ENCODE measurements at regions not wholly inside any gene's neighbourhood (a gene's known extent, or its start where the extent isn't known, plus 50 kb on each side); places are given as distances from the start of the nearest gene placed in this dataset.
A peak's percentile ranks its signal among the peaks of the same experiment; 100 is the strongest.

DNA sequence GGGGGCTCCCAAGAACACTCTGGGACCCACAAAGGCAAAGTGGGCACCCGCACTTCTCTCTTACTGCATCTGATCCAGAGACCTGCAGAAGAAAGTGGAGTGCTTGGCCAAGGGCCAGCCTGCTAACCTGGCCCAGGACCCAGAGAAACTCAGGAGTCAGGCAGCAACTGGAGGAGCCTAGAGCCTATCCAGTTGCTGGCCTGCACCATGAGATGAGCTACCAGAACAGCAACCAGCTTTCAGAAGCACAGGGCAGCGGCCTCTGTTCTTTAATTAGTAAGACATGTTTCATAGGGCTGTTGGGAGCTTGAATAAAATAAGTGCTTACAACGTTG is 298.3 kb downstream of the GADD45G start:
- Mint-ChIP-seq H3K4me3 (no peak overlapping the region), H3K4me1 (ENCODE audit: low read depth) (peaks cover 21% of the 10 kb centered on the region), H3K36me3 (ENCODE audit: low read depth) (no peaks in the 10 kb centered on the region), H3K27ac (no peak overlapping the region), H3K27me3 (peaks cover 21% of the 10 kb centered on the region), H3K9me3 (no peaks in the 10 kb centered on the region)
- intact Hi-C loops (cut with micrococcal nuclease) = no loop called here

DNA sequence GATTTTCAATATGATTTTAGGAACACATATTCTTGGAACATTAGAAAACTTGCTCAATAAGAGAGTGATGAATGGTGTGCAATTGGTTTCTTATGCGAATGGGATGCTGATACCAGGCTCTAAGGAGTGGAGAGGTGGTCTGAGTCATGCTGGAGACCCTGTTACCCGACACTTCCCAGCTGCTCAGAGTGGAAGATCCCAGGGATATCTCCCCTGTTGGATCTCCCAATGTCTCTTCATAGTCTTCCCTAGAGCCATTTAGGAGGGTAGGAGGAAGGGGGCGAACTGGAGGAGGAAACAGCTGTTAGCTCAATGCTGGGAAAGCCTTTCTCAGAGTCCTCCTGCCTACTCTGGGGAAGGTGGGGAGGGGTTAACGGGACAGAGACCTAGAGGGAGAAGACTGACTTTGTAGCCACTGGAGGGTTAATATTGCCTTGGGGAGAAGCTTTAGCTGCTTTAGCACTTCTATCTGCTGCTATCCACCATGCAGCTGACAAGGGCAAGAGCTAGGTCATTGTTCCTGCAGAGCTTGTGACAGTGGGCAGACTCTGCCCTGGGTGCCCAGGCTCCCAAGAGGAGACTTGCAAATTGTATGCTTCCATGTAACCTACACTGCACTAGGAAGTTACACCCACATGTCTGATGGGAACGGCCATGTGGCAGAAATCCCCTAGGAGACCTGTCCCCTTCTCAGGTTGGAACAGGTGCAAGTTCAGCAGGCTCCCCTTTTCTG is 301.0 kb downstream of the GADD45G start:
- no peak overlapping the region for H3K27ac Mint-ChIP-seq
- intact Hi-C loops (cut with micrococcal nuclease) = no loop called here
- H3K27me3 Mint-ChIP-seq = peaks cover 27% of the 10 kb centered on the region
- H3K9me3 Mint-ChIP-seq = no peaks in the 10 kb centered on the region
- peaks cover 6% of the 10 kb centered on the region for H3K4me1 Mint-ChIP-seq (ENCODE audit: low read depth)
- no peaks in the 10 kb centered on the region for H3K36me3 Mint-ChIP-seq (ENCODE audit: low read depth)
- H3K4me3 Mint-ChIP-seq = no peak overlapping the region

DNA sequence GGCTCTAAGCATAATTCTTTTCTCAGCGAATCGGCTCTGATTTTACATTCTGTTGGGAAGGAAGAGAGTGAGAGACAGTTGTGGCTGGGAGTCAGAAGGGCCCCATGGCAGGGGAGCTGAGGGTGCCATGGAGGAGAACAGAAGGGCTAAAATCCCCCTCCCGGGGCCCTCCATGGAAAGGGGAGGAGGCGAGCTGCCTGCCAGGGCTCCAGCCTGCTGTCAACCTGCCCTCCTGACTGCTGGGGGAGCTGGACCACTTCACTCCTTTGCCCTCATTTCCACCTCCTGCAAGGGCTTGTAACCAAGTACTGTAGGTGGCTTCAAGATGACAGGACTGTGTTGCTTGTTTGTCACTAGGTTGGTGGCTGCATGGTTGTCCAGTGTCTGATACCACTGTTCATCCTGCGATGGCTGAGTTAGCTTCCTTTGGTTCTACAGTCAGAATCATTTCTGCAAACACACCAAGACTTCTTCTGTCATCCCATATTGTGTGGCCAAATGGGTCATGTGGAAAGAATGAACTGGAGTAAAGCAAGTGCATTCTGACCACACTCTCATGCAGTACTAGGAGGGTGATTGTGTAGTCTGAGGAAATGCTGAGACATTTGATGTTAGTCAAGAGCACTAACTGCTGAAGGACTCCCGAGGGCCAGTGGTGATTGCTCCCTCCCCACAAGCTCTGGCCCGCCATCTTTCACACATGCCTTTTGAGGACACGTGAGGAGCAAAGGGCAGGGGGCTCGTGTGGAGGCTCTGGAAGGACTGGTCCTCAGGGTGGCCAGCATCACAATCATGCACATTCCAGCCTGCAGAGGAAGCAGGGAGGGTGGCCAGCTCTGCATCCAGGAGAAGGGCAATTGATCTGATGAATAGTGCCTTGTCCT is 307.2 kb downstream of the GADD45G start:
- Mint-ChIP-seq H3K27me3 (peaks cover 19% of the 10 kb centered on the region), H3K4me3 (no peak overlapping the region), H3K4me1 (ENCODE audit: low read depth) (no peaks in the 10 kb centered on the region), H3K27ac (no peak overlapping the region), H3K9me3 (no peaks in the 10 kb centered on the region), H3K36me3 (ENCODE audit: low read depth) (no peaks in the 10 kb centered on the region)
- intact Hi-C loops (cut with micrococcal nuclease) = no loop called here

DNA sequence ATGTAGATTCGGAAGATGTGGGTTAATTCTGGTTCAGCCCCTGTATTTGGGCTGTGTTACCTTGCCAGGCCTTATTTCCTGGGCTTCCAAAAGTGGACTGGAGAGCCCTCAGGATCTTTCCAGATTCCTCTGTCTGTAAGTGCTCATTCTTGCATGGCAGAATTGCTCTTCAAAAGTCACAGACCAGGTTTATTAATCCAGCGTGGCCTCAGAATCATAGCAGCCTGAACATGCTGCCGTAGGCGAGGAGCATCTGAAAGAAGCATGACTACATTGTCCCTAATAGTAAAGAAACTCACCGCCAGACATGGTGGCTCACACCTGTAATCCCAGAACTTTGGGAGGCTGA is 307.8 kb downstream of the GADD45G start:
- H3K27ac Mint-ChIP-seq = no peak overlapping the region
- no peaks in the 10 kb centered on the region for H3K36me3 Mint-ChIP-seq (ENCODE audit: low read depth)
- H3K9me3 Mint-ChIP-seq = no peaks in the 10 kb centered on the region
- intact Hi-C loops (cut with micrococcal nuclease) = no loop called here
- peaks cover 19% of the 10 kb centered on the region for H3K27me3 Mint-ChIP-seq
- H3K4me3 Mint-ChIP-seq = no peak overlapping the region
- H3K4me1 Mint-ChIP-seq (ENCODE audit: low read depth) = no peaks in the 10 kb centered on the region

DNA sequence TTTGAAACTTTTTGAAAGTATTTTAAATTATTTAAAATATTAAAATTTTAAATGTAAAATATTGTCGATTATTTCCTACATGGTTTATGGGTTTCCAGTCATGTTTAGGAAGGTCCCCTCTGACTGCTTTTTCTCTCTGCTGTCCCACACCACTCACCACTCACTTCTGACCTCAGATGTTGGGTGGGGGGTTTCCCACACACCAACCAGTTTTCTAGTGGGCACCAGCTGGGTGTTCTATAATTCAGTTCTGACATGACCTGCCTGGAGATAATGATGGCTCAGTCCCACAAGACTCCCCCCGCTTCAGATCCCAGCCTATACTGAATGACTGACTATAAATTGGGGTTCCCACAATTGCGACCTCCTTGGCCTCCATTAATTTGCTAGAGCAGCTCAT is 310.4 kb downstream of the GADD45G start:
- H3K27me3 Mint-ChIP-seq = peaks cover 30% of the 10 kb centered on the region
- no peaks in the 10 kb centered on the region for H3K36me3 Mint-ChIP-seq (ENCODE audit: low read depth)
- H3K27ac Mint-ChIP-seq = no peak overlapping the region
- H3K9me3 Mint-ChIP-seq = no peaks in the 10 kb centered on the region
- no peak overlapping the region for H3K4me3 Mint-ChIP-seq
- intact Hi-C loops (cut with micrococcal nuclease) = loop anchor here (5.0 kb wide), 1 partner anchor 187 kb away; no protein-coding TSS in a partner anchor
- H3K4me1 Mint-ChIP-seq (ENCODE audit: low read depth) = peaks cover 7% of the 10 kb centered on the region

DNA sequence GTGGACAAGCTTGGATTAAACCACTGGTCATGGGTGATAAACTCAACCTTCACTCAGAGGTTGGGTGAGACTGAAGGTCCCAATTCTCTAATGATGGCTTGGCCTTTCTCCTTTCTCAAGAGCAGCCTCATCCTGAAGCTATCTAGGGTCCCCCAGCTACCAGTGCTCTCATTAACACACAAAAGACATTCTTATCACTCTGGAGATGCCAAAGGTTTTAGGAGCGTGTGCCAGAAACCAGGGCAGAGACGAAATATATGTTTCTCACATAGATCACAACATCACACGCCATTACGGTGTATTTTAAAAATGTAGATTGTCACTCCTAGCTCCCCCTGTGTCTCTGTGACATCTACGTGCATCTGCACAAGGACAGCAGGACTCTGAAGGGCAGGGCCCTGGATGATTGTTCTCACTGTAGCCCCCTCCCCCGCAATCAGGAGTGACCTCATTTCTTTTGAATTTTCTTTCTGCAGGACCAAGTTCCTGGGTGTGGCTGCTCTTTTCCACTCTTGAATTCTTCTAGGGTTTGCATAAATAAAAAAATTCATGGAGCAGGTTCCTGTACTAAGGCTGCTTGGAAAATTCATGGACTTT is 311.3 kb downstream of the GADD45G start:
- Mint-ChIP-seq H3K27me3 (peaks cover 29% of the 10 kb centered on the region), H3K36me3 (ENCODE audit: low read depth) (no peaks in the 10 kb centered on the region), H3K9me3 (no peaks in the 10 kb centered on the region), H3K4me1 (ENCODE audit: low read depth) (peaks cover 7% of the 10 kb centered on the region), H3K4me3 (no peak overlapping the region), H3K27ac (no peak overlapping the region)
- intact Hi-C loops (cut with micrococcal nuclease) = loop anchor here (5.0 kb wide), 1 partner anchor 186 kb away; no protein-coding TSS in a partner anchor

DNA sequence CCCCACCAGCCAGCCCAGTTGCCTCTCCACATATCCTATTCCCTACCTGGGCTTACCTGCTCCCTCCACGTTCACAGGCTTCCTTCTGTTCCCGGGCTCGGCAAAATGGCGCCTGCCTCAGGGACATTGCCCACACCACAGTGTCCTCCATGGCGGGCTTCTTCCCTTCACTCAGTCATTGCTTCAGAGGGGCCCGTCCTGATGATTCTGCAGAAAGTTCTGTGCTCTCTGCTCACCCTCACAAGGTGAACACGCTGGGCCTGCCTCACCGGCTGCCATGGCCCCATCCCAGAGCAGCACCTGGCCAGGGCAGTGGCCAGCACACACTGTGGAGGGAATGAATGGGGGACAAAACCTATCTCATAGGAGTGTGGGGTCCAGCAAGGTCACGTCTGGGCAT is 313.0 kb downstream of the GADD45G start:
- Mint-ChIP-seq H3K4me3 (no peak overlapping the region), H3K9me3 (no peaks in the 10 kb centered on the region), H3K27me3 (peaks cover 16% of the 10 kb centered on the region), H3K36me3 (ENCODE audit: low read depth) (no peaks in the 10 kb centered on the region), H3K27ac (no peak overlapping the region), H3K4me1 (ENCODE audit: low read depth) (peaks cover 7% of the 10 kb centered on the region)
- intact Hi-C loops (cut with micrococcal nuclease) = loop anchor here (5.0 kb wide), 1 partner anchor 184 kb away; no protein-coding TSS in a partner anchor

DNA sequence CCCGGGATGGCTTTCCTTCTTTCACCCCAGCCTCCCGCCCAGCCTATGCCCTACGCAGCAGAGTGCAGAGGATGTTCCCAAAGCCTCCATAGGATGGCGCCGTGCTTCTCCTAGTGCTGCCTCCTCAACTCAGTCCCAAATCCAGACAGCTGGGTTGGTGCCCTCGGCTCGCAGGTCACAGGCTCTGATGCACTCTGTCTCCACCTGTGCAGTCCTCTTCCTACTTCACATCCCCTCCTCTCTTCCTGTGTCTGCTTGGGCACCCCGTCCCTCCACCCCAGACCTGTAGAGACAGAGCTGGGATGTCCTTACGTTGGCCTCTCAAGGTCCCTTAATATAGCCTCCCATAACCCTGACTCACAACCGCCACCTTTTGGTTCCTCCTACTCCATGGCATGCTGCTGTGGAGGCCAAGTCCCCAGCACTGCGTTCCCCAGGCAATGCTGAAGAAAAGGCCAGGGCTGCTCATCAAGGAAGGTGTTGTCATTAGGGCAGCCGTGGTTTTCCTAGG is 314.4 kb downstream of the GADD45G start:
- Mint-ChIP-seq H3K27me3 (peaks cover 20% of the 10 kb centered on the region), H3K9me3 (no peaks in the 10 kb centered on the region), H3K4me1 (ENCODE audit: low read depth) (peaks cover 11% of the 10 kb centered on the region), H3K27ac (no peak overlapping the region), H3K4me3 (no peak overlapping the region), H3K36me3 (ENCODE audit: low read depth) (no peaks in the 10 kb centered on the region)
- intact Hi-C loops (cut with micrococcal nuclease) = loop anchor here (1.0 to 5.0 kb wide), 2 partner anchors 183 to 316 kb away; no protein-coding TSS in a partner anchor

DNA sequence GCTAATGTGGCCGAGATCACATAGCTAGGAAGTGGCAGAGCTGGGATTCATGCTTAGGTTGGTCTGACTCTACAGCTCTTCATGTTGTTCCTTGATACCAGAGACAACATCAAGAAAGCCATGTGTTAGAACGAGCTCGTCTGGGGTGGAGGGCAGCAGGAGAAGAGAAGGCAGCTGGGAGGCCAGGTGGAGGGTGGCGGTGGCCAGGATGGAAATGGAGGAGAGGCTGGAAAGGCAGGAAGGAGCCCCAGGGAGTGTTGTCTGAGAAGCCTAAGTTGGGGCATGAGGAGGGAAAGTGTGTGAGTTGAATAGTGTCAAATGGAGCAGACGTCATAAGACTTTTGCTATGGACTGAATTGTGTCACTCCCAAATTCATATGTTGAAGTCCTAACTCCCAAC is 315.3 kb downstream of the GADD45G start:
- Mint-ChIP-seq H3K4me1 (ENCODE audit: low read depth) (peaks cover 11% of the 10 kb centered on the region), H3K9me3 (no peaks in the 10 kb centered on the region), H3K36me3 (ENCODE audit: low read depth) (no peaks in the 10 kb centered on the region), H3K27ac (peak overlapping the region; percentile 5), H3K27me3 (peaks cover 20% of the 10 kb centered on the region), H3K4me3 (no peak overlapping the region)
- intact Hi-C loops (cut with micrococcal nuclease) = loop anchor here (5.0 kb wide), 1 partner anchor 298 kb away; no protein-coding TSS in a partner anchor

DNA sequence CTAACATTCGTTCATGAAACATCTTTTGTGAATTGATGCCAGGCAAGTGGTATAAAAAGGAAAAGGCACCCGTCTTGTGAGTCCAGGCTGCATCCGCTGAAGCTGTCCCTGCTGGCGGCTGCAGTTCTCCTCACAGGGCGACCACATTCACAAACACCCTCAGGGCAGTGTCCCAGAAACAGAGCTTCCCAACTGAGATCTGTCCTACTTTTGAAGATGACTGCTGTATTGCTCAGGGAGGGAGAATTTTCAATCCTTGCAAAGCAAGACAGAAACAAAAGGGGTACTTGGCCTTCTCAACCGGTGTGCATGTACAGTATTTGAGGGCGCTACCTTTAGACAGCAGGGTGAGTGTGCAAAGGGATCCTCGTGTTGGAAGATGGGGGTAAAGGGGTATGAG is 316.1 kb downstream of the GADD45G start:
- no peak overlapping the region for H3K27ac Mint-ChIP-seq
- no peaks in the 10 kb centered on the region for H3K9me3 Mint-ChIP-seq
- H3K36me3 Mint-ChIP-seq (ENCODE audit: low read depth) = no peaks in the 10 kb centered on the region
- peaks cover 11% of the 10 kb centered on the region for H3K4me1 Mint-ChIP-seq (ENCODE audit: low read depth)
- peaks cover 20% of the 10 kb centered on the region for H3K27me3 Mint-ChIP-seq
- intact Hi-C loops (cut with micrococcal nuclease) = loop anchor here (5.0 kb wide), 1 partner anchor 299 kb away; no protein-coding TSS in a partner anchor
- no peak overlapping the region for H3K4me3 Mint-ChIP-seq

DNA sequence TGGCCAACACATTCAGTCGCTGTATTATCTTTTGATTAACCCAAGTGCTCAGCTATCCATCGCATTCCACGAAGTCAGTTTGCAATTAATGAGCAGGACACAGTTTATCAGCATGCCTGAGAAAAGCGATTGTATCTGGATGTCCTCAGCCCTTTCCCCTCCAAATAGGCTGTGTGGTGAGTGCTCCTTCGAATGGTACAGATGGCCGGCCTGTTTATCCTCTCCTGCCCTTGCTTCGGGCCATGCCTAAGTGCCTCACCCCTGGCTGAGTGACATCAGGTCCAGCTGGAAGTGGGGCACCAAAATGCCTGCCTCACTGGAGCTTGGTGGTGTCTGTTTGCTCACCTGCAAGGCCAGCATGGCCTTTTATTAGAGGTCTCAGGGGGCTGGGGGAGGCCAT is 317.3 kb downstream of the GADD45G start:
- H3K27ac Mint-ChIP-seq = no peak overlapping the region
- H3K4me1 Mint-ChIP-seq (ENCODE audit: low read depth) = peaks cover 11% of the 10 kb centered on the region
- H3K36me3 Mint-ChIP-seq (ENCODE audit: low read depth) = no peaks in the 10 kb centered on the region
- peaks cover 23% of the 10 kb centered on the region for H3K27me3 Mint-ChIP-seq
- no peak overlapping the region for H3K4me3 Mint-ChIP-seq
- H3K9me3 Mint-ChIP-seq = no peaks in the 10 kb centered on the region
- intact Hi-C loops (cut with micrococcal nuclease) = loop anchor here (5.0 kb wide), 1 partner anchor 300 kb away; no protein-coding TSS in a partner anchor

DNA sequence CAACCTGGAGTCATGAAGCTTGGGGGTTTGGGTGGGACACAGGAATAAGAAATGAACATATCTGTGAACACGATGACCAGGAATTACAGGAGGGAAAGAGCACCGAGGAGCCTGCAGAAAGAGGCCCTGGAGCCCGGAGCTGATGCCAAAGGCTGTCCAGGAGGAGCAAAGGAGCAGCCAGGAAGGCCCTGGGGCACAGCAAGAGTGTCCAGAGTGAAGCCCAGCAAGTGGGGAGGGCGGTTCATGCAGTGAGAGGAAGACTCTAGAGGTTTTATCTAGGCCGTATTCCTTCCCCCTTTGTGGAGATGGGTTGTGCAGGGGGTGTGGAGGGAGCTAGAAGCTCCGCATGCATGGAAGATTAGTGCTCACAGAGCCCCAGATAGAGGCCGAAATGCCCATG is 318.4 kb downstream of the GADD45G start:
- Mint-ChIP-seq H3K36me3 (ENCODE audit: low read depth) (no peaks in the 10 kb centered on the region), H3K9me3 (no peaks in the 10 kb centered on the region), H3K27ac (no peak overlapping the region), H3K27me3 (peaks cover 19% of the 10 kb centered on the region), H3K4me3 (no peak overlapping the region), H3K4me1 (ENCODE audit: low read depth) (peaks cover 11% of the 10 kb centered on the region)
- intact Hi-C loops (cut with micrococcal nuclease) = loop anchor here (5.0 kb wide), 1 partner anchor 301 kb away; no protein-coding TSS in a partner anchor

DNA sequence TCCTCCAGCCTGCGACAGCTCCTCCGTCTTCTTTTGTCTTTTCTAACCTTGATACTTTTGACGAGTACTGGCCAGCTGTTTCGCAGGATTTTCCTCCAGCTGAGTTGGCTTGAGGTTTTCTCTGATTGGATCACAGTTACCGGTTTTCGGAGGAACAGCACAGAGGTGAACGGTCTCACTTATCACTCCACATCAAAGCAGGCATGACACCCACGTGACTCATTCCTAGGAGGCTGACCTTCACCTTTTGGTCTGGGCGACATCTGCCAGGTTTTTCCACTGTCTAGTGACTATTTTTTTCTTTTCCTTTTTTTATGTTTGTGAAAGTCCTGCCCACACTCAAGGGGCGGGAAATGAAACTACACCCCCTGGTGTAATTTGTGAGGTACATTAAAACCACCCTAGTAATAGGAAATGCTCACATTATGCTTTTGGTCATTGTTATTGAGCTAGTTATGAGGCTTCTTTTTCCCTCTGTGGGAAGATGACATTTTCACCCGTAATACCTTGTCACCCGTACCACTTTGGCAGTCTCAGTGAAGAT is 319.2 kb downstream of the GADD45G start:
- Mint-ChIP-seq H3K36me3 (ENCODE audit: low read depth) (no peaks in the 10 kb centered on the region), H3K4me3 (no peak overlapping the region), H3K27me3 (peaks cover 16% of the 10 kb centered on the region), H3K9me3 (no peaks in the 10 kb centered on the region), H3K4me1 (ENCODE audit: low read depth) (peaks cover 9% of the 10 kb centered on the region), H3K27ac (no peak overlapping the region)
- intact Hi-C loops (cut with micrococcal nuclease) = loop anchor here (1.0 to 5.0 kb wide), 2 partner anchors 302 to 321 kb away; no protein-coding TSS in a partner anchor

Data from dendritic cell treated with granulocyte-macrophage colony-stimulating factor and Interleukin-4, amounts not matched to agents 40 ng/mL and 50 ng/mL, for 4 days (primary cell).